ENCODE measurements at regions not wholly inside any gene's neighbourhood (a gene's known extent, or its start where the extent isn't known, plus 50 kb on each side); places are given as distances from the start of the nearest gene placed in this dataset.

GRCh38 chr22:22062306-22062793, 79.8 kb upstream of the TOP3B start:
- TF ChIP-seq SPI1 (IDR thresholded peaks at IDR 0.05; ENCODE audit: borderline replicate concordance, low read depth) (no peak), POLR2AphosphoS5 (IDR thresholded peaks at IDR 0.05; ENCODE audit: low read depth) (no peak), GABPA (IDR thresholded peaks at IDR 0.05; ENCODE audit: low read depth) (no peak), REST (IDR thresholded peaks at IDR 0.05; ENCODE audit: insufficient replicate concordance, low read depth) (no peak)
- TF ChIP-seq, protein P1, sequence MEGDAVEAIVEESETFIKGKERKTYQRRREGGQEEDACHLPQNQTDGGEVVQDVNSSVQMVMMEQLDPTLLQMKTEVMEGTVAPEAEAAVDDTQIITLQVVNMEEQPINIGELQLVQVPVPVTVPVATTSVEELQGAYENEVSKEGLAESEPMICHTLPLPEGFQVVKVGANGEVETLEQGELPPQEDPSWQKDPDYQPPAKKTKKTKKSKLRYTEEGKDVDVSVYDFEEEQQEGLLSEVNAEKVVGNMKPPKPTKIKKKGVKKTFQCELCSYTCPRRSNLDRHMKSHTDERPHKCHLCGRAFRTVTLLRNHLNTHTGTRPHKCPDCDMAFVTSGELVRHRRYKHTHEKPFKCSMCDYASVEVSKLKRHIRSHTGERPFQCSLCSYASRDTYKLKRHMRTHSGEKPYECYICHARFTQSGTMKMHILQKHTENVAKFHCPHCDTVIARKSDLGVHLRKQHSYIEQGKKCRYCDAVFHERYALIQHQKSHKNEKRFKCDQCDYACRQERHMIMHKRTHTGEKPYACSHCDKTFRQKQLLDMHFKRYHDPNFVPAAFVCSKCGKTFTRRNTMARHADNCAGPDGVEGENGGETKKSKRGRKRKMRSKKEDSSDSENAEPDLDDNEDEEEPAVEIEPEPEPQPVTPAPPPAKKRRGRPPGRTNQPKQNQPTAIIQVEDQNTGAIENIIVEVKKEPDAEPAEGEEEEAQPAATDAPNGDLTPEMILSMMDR (IDR thresholded peaks at IDR 0.05; ENCODE audit: insufficient read depth, low read length): no peak
